Breast epithelium (tissue), 3 donors: ENCODE measurements at regions not wholly inside any gene's neighbourhood (a gene's known extent, or its start where the extent isn't known, plus 50 kb on each side); places are given as distances from the start of the nearest gene placed in this dataset.

ENCODE experiments used
- POLR2A ChIP-seq: fragments of 450-650 bp; IDR thresholded peaks from one replicate; pipeline ENCODE4 v1.6.1; 2016; ENCODE audit warnings: antibody characterized with exemption, mild to moderate bottlenecking, moderate library complexity
- TF ChIP-seq, protein P1 (sequence below), 3 donors: fragments of 450-650 bp; IDR thresholded peaks; one replicate each; pipeline ENCODE4 v1.5.1; 2016 to 2017; ENCODE audit warnings: antibody characterized with exemption in 3 of 3, mild to moderate bottlenecking in 3 of 3, moderate library complexity in 3 of 3

DNA sequence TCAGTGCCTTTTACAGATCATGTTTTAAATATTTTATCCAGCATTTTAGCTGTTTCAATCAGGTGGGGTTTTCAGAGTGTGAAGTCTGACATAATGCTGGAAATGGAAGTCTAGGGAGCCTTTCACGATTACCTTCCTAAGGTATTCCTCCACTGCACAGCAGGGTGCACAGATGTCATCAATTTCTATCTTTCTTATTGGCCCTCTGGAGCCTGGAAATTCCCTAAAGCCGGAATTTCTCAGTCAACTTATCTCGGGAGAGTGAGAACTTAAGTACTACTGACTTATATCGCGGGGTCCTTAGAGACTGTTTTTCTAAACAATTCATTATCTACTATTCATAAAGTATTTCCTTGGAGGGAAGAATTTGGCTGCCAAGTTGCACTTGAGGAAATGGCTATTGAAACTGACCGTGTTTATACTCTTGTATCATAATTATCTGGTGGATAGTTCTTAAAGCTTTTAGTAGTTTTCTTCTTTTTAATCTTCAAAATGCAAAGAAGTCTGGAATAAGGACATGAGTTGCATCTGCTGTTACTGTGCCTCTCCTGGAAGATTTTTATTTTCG, 311.8 kb upstream of the B3GALT2 start:
- TF ChIP-seq, protein P1, sequence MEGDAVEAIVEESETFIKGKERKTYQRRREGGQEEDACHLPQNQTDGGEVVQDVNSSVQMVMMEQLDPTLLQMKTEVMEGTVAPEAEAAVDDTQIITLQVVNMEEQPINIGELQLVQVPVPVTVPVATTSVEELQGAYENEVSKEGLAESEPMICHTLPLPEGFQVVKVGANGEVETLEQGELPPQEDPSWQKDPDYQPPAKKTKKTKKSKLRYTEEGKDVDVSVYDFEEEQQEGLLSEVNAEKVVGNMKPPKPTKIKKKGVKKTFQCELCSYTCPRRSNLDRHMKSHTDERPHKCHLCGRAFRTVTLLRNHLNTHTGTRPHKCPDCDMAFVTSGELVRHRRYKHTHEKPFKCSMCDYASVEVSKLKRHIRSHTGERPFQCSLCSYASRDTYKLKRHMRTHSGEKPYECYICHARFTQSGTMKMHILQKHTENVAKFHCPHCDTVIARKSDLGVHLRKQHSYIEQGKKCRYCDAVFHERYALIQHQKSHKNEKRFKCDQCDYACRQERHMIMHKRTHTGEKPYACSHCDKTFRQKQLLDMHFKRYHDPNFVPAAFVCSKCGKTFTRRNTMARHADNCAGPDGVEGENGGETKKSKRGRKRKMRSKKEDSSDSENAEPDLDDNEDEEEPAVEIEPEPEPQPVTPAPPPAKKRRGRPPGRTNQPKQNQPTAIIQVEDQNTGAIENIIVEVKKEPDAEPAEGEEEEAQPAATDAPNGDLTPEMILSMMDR (IDR thresholded peaks at IDR 0.05): no peak
- no peak for TF ChIP-seq POLR2A
